Thyroid gland (tissue), 4 donors: ENCODE measurements at regions not wholly inside any gene's neighbourhood (a gene's known extent, or its start where the extent isn't known, plus 50 kb on each side); places are given as distances from the start of the nearest gene placed in this dataset.

Source experiments
- CTCF ChIP-seq, 6 experiments: fragments of 200-600 bp in 3 of 6; fragments of 450-650 bp in 3 of 6; sonication (generic) in 3 of 6; IDR thresholded peaks; one replicate each; pipeline ENCODE4 v1.5.1; 2016 to 2019; ENCODE audit warnings: antibody characterized with exemption in 6 of 6, mild to moderate bottlenecking in 2 of 6, inconsistent platforms in 1 of 6, moderate library complexity in 1 of 6
- POLR2A ChIP-seq, 2 donors: fragments of 450-650 bp; IDR thresholded peaks; one replicate each; pipeline ENCODE4 v1.6.1; 2017; ENCODE audit warnings: antibody characterized with exemption in 2 of 2, mild to moderate bottlenecking in 2 of 2, moderate library complexity in 1 of 2

DNA sequence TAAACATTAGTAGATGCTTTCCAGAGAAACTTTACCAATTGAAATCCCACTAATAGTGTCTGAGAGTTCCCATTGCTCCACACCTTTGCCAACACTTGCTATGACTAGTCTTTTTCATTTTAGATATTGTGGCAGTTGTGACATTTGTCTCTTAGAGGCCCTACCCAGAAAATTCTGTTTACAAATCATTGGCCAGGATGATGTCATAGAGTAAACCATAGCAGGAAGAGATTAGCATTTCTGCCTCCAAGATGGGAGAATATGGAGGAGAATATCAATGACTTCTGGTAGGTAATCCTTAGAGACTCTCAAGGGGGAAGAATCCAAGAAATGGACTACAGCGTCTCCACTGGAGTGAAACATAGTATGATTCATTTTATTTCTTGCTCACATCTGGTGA, 291.0 kb upstream of the CNTN3 start:
- TF ChIP-seq CTCF (IDR thresholded peaks at IDR 0.05) (no peak), POLR2A (IDR thresholded peaks at IDR 0.05) (no peak)
